Endothelial cell (in vitro differentiated cells): ENCODE measurements at regions not wholly inside any gene's neighbourhood (a gene's known extent, or its start where the extent isn't known, plus 50 kb on each side); places are given as distances from the start of the nearest gene placed in this dataset.

Experiments used
- DNase-seq: peaks from one replicate; pipeline ENCODE4 v3.0.0; 2021; ENCODE audit warnings: low spot score
- H3K27ac Mint-ChIP-seq: one replicate; pipeline ENCODE4 v1.8.0; 2021; ENCODE audit warnings: mixed read lengths, inconsistent platforms; ENCODE audit not compliant: unreplicated experiment
- H3K27me3 Mint-ChIP-seq: one replicate; pipeline ENCODE4 v1.8.0; 2021; ENCODE audit warnings: mild to moderate bottlenecking, moderate library complexity, mixed read lengths, inconsistent platforms; ENCODE audit not compliant: unreplicated experiment
- H3K36me3 Mint-ChIP-seq: one replicate; pipeline ENCODE4 v1.8.0; 2021; ENCODE audit warnings: mild to moderate bottlenecking, low read depth, mixed read lengths, inconsistent platforms; ENCODE audit not compliant: unreplicated experiment
- H3K4me1 Mint-ChIP-seq: one replicate; pipeline ENCODE4 v1.8.0; 2021; ENCODE audit warnings: mild to moderate bottlenecking, mixed read lengths, inconsistent platforms; ENCODE audit not compliant: unreplicated experiment
- H3K4me3 Mint-ChIP-seq: one replicate; pipeline ENCODE4 v1.8.0; 2021; ENCODE audit warnings: mild to moderate bottlenecking, mixed read lengths, inconsistent platforms; ENCODE audit not compliant: unreplicated experiment
- H3K9me3 Mint-ChIP-seq: one replicate; pipeline ENCODE4 v1.8.0; 2021; ENCODE audit warnings: mixed read lengths, inconsistent platforms; ENCODE audit not compliant: unreplicated experiment
- CTCF ChIP-seq: fragments of 200-600 bp; sonication (generic); IDR thresholded peaks from one replicate; pipeline ENCODE4 v1.5.0; 2021; ENCODE audit warnings: antibody characterized with exemption; ENCODE audit not compliant: unreplicated experiment

GRCh38 chr2:118309257-118309945 is 221.1 kb downstream of the INSIG2 start:
- Mint-ChIP-seq H3K9me3 (no peaks in the 10 kb centered on the region), H3K36me3 (no peaks in the 10 kb centered on the region), H3K4me1 (no peaks in the 10 kb centered on the region), H3K4me3 (peak overlapping the region; percentile 81), H3K27me3 (peaks cover 2% of the 10 kb centered on the region), H3K27ac (peak overlapping the region; percentile 52)
- no peak for TF ChIP-seq CTCF
- DNase-seq, result no peak

DNA sequence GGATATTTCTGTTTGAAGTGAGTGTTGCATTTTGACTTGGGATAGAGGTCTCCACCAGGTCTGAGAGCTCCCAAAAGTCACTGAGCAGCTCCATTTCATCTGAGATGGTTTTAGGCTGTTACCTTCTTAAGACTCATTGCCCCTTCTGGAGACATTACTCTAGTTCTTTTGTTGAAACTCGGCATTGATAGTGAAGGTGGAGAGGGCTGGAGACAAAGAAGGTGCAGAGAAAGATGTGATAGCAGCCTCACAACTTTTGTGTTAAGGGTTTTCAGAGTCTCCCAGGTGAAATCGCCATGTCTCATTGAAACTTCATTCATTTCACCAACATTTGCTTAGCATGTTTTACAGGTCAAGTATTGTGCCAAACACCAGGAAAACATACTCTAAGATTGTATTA is 219.6 kb downstream of the INSIG2 start:
- H3K9me3 Mint-ChIP-seq, result no peaks in the 10 kb centered on the region
- no peaks in the 10 kb centered on the region for H3K27me3 Mint-ChIP-seq
- H3K27ac Mint-ChIP-seq, result no peak overlapping the region
- no peaks in the 10 kb centered on the region for H3K4me1 Mint-ChIP-seq
- H3K4me3 Mint-ChIP-seq, result no peak overlapping the region
- H3K36me3 Mint-ChIP-seq, result no peaks in the 10 kb centered on the region
- TF ChIP-seq CTCF, result no peak
- DNase-seq, result no peak

DNA sequence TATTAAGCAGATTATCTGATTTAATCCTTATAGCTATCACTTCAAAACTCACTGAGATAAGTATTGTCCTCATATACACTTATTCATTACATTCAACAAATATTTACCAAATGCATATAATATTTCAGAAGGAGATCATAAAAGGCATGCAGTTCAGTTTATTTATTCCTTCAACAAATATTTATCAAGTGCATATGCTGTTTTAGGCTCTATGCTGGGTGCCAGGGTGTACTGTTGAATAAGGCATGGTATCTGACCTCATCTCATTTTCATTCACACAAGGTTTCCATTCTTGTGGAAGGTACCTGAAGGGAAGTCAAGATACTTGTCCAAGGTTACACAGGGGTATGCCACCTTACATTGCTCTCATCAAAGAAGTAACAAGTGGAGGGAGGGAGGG is 213.0 kb downstream of the INSIG2 start:
- no peak for TF ChIP-seq CTCF

DNA sequence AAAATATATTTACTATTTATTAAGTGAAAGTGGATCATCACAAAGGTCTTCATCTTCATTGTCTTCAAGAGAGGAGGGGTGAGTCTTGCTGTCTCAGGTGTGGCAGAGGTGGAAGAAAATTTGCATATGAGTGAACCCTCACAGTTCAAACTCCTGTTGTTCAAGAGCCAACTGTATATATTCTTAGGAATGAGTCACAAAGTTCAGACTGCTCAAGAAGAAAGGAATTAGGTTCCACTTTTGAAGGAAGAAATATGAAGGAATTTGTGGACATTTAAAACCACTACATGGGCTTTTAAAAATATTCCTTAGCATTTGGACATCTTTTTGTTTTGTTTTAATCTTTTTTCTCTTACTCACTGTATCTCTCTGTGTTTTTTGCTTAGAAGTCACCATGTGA is 212.6 kb downstream of the INSIG2 start:
- Mint-ChIP-seq H3K36me3 (no peaks in the 10 kb centered on the region), H3K9me3 (no peaks in the 10 kb centered on the region), H3K27ac (no peak overlapping the region), H3K4me3 (no peak overlapping the region), H3K4me1 (no peaks in the 10 kb centered on the region), H3K27me3 (no peaks in the 10 kb centered on the region)
- no peak for TF ChIP-seq CTCF
- DNase-seq, result no peak

More for the DNA sequence above, 213.0 kb downstream of the INSIG2 start:
- Mint-ChIP-seq H3K4me1 (no peaks in the 10 kb centered on the region), H3K27me3 (no peaks in the 10 kb centered on the region), H3K9me3 (no peaks in the 10 kb centered on the region), H3K27ac (no peak overlapping the region), H3K36me3 (no peaks in the 10 kb centered on the region), H3K4me3 (no peak overlapping the region)
- DNase-seq, result no peak

DNA sequence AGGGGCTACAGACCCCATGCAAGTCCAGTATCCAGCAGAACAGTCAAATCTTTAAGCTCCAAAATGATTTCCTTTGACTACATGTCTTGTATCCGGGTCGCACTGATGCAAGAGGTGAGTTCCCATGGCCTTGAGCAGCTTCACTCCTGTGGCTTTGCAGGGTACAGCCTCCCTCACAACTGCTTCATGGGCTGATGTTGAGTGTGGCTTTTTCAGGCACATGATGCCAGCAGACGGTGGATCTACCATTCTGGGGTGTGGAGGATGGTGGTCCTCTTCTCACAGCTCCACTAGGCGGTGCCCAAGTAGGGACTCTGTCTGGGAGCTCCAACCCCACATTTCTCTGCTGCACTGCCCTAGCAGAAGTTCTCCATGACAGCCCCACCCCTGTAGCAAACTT is 208.4 kb downstream of the INSIG2 start:
- Mint-ChIP-seq H3K36me3 (no peaks in the 10 kb centered on the region), H3K27me3 (peaks cover 1% of the 10 kb centered on the region), H3K4me3 (no peak overlapping the region), H3K9me3 (no peaks in the 10 kb centered on the region), H3K4me1 (no peaks in the 10 kb centered on the region), H3K27ac (no peak overlapping the region)
- no peak for DNase-seq
- no peak for TF ChIP-seq CTCF
